DND-41 (cell line): ENCODE measurements at regions not wholly inside any gene's neighbourhood (a gene's known extent, or its start where the extent isn't known, plus 50 kb on each side); places are given as distances from the start of the nearest gene placed in this dataset.

ENCODE experiments used
- ATAC-seq: fragments of 200-7000 bp; cut with Tn5 transposase; 3 replicates; pipeline ENCODE4 v1.9.1; 2021; ENCODE audit warnings: low read depth; ENCODE audit not compliant: insufficient read depth
- DNase-seq: peaks from one replicate; pipeline ENCODE4 v3.0.0-alpha.2; 2020
- H2AFZ ChIP-seq: 2 replicates; pipeline ENCODE4 v1.6.0; 2012; ENCODE audit warnings: low read depth, low read length
- H3K27ac ChIP-seq: 2 replicates; pipeline ENCODE4 v1.5.1; 2012; ENCODE audit warnings: low read length, inconsistent platforms
- H3K27me3 ChIP-seq: fragments of 200-600 bp; sonication (generic); 2 replicates; pipeline ENCODE4 v1.6.0; 2012; ENCODE audit warnings: low read length, mild to moderate bottlenecking, inconsistent platforms; ENCODE audit not compliant: insufficient read depth, poor library complexity
- H3K36me3 ChIP-seq: 2 replicates; pipeline ENCODE4 v1.5.1; 2012; ENCODE audit warnings: low read length, inconsistent platforms; ENCODE audit not compliant: insufficient read depth
- H3K4me1 ChIP-seq: 2 replicates; pipeline ENCODE4 v1.5.1; 2012; ENCODE audit warnings: mild to moderate bottlenecking, low read length; ENCODE audit not compliant: insufficient read depth
- H3K4me2 ChIP-seq: 2 replicates; pipeline ENCODE4 v1.6.0; 2012; ENCODE audit warnings: mild to moderate bottlenecking, moderate library complexity, low read length, inconsistent platforms; ENCODE audit not compliant: insufficient read depth
- H3K4me3 ChIP-seq, 2 experiments: fragments of 200-600 bp in 1 of 2; shearing (Covaris generic) in 1 of 2; 2 replicates each; pipeline ENCODE4 v1.5.1; 2012 to 2016; ENCODE audit warnings: inconsistent platforms in 2 of 2, low read length in 2 of 2, mild to moderate bottlenecking in 2 of 2, low read depth in 1 of 2, moderate library complexity in 1 of 2
- H3K79me2 ChIP-seq: 2 replicates; pipeline ENCODE4 v1.6.0; 2012; ENCODE audit warnings: low read length, inconsistent platforms; ENCODE audit not compliant: insufficient read depth
- H3K9ac ChIP-seq: 2 replicates; pipeline ENCODE4 v1.6.0; 2012; ENCODE audit warnings: low read depth, mild to moderate bottlenecking, inconsistent platforms, low read length, moderate library complexity
- H3K9me3 ChIP-seq: 2 replicates; pipeline ENCODE4 v1.5.1; 2012; ENCODE audit warnings: low read length, moderate library complexity, mild to moderate bottlenecking, inconsistent platforms; ENCODE audit not compliant: insufficient read depth, severe bottlenecking
- H4K20me1 ChIP-seq: 2 replicates; pipeline ENCODE4 v1.6.0; 2012; ENCODE audit warnings: low read length; ENCODE audit not compliant: insufficient read depth
- CTCF ChIP-seq: IDR thresholded peaks from 2 replicates; pipeline ENCODE4 v1.5.1; 2012; ENCODE audit warnings: borderline replicate concordance, low read length, moderate library complexity, mild to moderate bottlenecking; ENCODE audit not compliant: poor library complexity, severe bottlenecking; ENCODE audit errors: extremely low read depth
- EZH2 ChIP-seq: IDR thresholded peaks from 3 replicates; pipeline ENCODE4 v1.6.1; 2012; ENCODE audit warnings: borderline replicate concordance, low read depth, mild to moderate bottlenecking, moderate library complexity, low read length, inconsistent platforms; ENCODE audit not compliant: severe bottlenecking

- Histone ChIP-seq H3K27me3 (no peaks in the 10 kb centered on the region), H3K36me3 (no peaks in the 10 kb centered on the region), H3K9ac (no peak overlapping the region), H3K4me2 (no peak overlapping the region), H3K79me2 (no peaks in the 10 kb centered on the region), H3K4me3 (no peak overlapping the region), H3K4me1 (no peaks in the 10 kb centered on the region), H2AFZ (no peak overlapping the region), H4K20me1 (no peaks in the 10 kb centered on the region), H3K9me3 (no peaks in the 10 kb centered on the region), H3K27ac (no peak overlapping the region)
- ATAC-seq, result no peak
- DNase-seq, result no peak
- TF ChIP-seq CTCF (no peak), EZH2 (no peak)
Measured at GRCh38 chr13:26456650-26457049, 100.8 kb upstream of the WASF3 start.

- no peak overlapping the region for H3K27ac ChIP-seq
- H2AFZ ChIP-seq, result no peak overlapping the region
- no peak for TF ChIP-seq CTCF
- no peaks in the 10 kb centered on the region for H3K9me3 ChIP-seq
- H4K20me1 ChIP-seq, result no peaks in the 10 kb centered on the region
- H3K4me1 ChIP-seq, result no peaks in the 10 kb centered on the region
- DNase-seq (no peak), ATAC-seq (no peak)
- H3K4me2 ChIP-seq, result no peak overlapping the region
- H3K36me3 ChIP-seq, result no peaks in the 10 kb centered on the region
- H3K4me3 ChIP-seq, result no peak overlapping the region
- no peaks in the 10 kb centered on the region for H3K27me3 ChIP-seq
- no peak overlapping the region for H3K9ac ChIP-seq
- no peaks in the 10 kb centered on the region for H3K79me2 ChIP-seq
Measured at GRCh38 chr13:26457212-26457611, 100.3 kb upstream of the WASF3 start.

- H4K20me1 ChIP-seq, result no peaks in the 10 kb centered on the region
- H3K4me2 ChIP-seq, result no peak overlapping the region
- DNase-seq (no peak), ATAC-seq (no peak)
- H3K9me3 ChIP-seq, result no peaks in the 10 kb centered on the region
- H3K9ac ChIP-seq, result no peak overlapping the region
- H3K27ac ChIP-seq, result no peak overlapping the region
- no peak overlapping the region for H2AFZ ChIP-seq
- TF ChIP-seq EZH2 (no peak), CTCF (no peak)
- no peaks in the 10 kb centered on the region for H3K4me1 ChIP-seq
- no peaks in the 10 kb centered on the region for H3K27me3 ChIP-seq
- no peak overlapping the region for H3K4me3 ChIP-seq
- H3K79me2 ChIP-seq, result no peaks in the 10 kb centered on the region
- H3K36me3 ChIP-seq, result no peaks in the 10 kb centered on the region
Measured at GRCh38 chr13:26458196-26458749, 99.2 kb upstream of the WASF3 start.
